Caco-2 (cell line): ENCODE measurements at regions not wholly inside any gene's neighbourhood (a gene's known extent, or its start where the extent isn't known, plus 50 kb on each side); places are given as distances from the start of the nearest gene placed in this dataset.
"Not testable (repeated sequence)": the region's sequence is repeated elsewhere in the genome, so short reads cannot be mapped to it uniquely, and the experiment has no call there.

Experiments used
- BruUV-seq: library from RNA; stranded (reverse); fragments of 400-500 nt; replicated peaks from 2 replicates; lab custom pipeline; 2021; lab: Mats Ljungman, UMichigan
- CTCF ChIA-PET: fragments of 300-600 bp; sonication (Branson Sonifier 250); formaldehyde crosslinking; loops from one replicate; lab custom pipeline; 2022; ENCODE audit warnings: antibody characterized with exemption; lab: Charles Lee
- POLR2A ChIA-PET: fragments of 300-600 bp; sonication (Branson Sonifier 250); formaldehyde crosslinking; loops from one replicate; lab custom pipeline; 2022; ENCODE audit warnings: antibody characterized with exemption; lab: Charles Lee
- DNase-seq, 2 experiments: peaks; one replicate each; pipeline versions ENCODE4 v3.0.0 to v3.0.0-alpha.2; 2020 to 2022
- H3K27me3 ChIP-seq: replicated peaks from 2 replicates; pipeline ENCODE4 v1.6.0; 2011; ENCODE audit warnings: low read length; ENCODE audit not compliant: control insufficient read depth, insufficient read depth
- H3K36me3 ChIP-seq: 2 replicates; pipeline ENCODE4 v1.5.1; 2011; ENCODE audit warnings: low read length; ENCODE audit not compliant: control insufficient read depth, insufficient read depth
- H3K4me1 ChIP-seq: fragments of 250-450 bp; sonication (Bioruptor Pico); 2 replicates; pipeline ENCODE4 v1.5.1; 2020; ENCODE audit warnings: mild to moderate bottlenecking
- H3K4me3 ChIP-seq: 2 replicates; pipeline ENCODE4 v1.5.1; 2011; ENCODE audit warnings: low read depth, mild to moderate bottlenecking, control low read depth, low read length
- H3K9me3 ChIP-seq: fragments of 250-450 bp; sonication (Bioruptor Pico); 2 replicates; pipeline ENCODE4 v1.5.1; 2020; ENCODE audit warnings: mild to moderate bottlenecking, moderate library complexity
- H3K27ac Mint-ChIP-seq: one replicate; pipeline ENCODE4 v1.8.0; 2022; ENCODE audit warnings: mixed read lengths; ENCODE audit not compliant: unreplicated experiment
- H3K27me3 Mint-ChIP-seq: one replicate; pipeline ENCODE4 v1.8.0; 2022; ENCODE audit warnings: mixed read lengths; ENCODE audit not compliant: insufficient read depth, unreplicated experiment
- H3K36me3 Mint-ChIP-seq: one replicate; pipeline ENCODE4 v1.8.0; 2022; ENCODE audit warnings: mild to moderate bottlenecking, mixed read lengths; ENCODE audit not compliant: insufficient read depth, unreplicated experiment
- H3K4me1 Mint-ChIP-seq: one replicate; pipeline ENCODE4 v1.8.0; 2022; ENCODE audit warnings: low read depth, mixed read lengths; ENCODE audit not compliant: unreplicated experiment
- H3K4me3 Mint-ChIP-seq: one replicate; pipeline ENCODE4 v1.8.0; 2022; ENCODE audit warnings: mild to moderate bottlenecking, moderate library complexity, mixed read lengths; ENCODE audit not compliant: unreplicated experiment
- H3K9me3 Mint-ChIP-seq: one replicate; pipeline ENCODE4 v1.8.0; 2022; ENCODE audit warnings: mixed read lengths; ENCODE audit not compliant: unreplicated experiment
- intact Hi-C: fragments of 100-400 bp; cut with micrococcal nuclease; formaldehyde crosslinking; loops from one replicate; pipeline ENCODE4 v1.10.0; 2022; ENCODE audit not compliant: unreplicated experiment
- TF ChIP-seq, protein P1 (sequence below), 2 experiments: fragments of 200-600 bp in 1 of 2; IDR thresholded peaks; 1 replicate in 1 of 2; 2 replicates in 1 of 2; pipeline versions ENCODE4 v1.5.1 to v1.8.0; 2011 to 2022; ENCODE audit warnings: antibody characterized with exemption in 1 of 2, control low read depth in 1 of 2, inconsistent platforms in 1 of 2, low read depth in 1 of 2, low read length in 1 of 2, mild to moderate bottlenecking in 1 of 2, moderate library complexity in 1 of 2; ENCODE audit not compliant: insufficient read depth in 1 of 2, severe bottlenecking in 1 of 2, unreplicated experiment in 1 of 2

- intact Hi-C loops, result no loop called here
- no peak overlapping the region for H3K27ac Mint-ChIP-seq
- H3K36me3 ChIP-seq, result no peaks in the 10 kb centered on the region
- no TSS peak for BruUV-seq
- ChIA-PET POLR2A (no interaction called here), CTCF (no interaction called here)
- no peaks in the 10 kb centered on the region for H3K27me3 Mint-ChIP-seq
- TF ChIP-seq, protein P1, sequence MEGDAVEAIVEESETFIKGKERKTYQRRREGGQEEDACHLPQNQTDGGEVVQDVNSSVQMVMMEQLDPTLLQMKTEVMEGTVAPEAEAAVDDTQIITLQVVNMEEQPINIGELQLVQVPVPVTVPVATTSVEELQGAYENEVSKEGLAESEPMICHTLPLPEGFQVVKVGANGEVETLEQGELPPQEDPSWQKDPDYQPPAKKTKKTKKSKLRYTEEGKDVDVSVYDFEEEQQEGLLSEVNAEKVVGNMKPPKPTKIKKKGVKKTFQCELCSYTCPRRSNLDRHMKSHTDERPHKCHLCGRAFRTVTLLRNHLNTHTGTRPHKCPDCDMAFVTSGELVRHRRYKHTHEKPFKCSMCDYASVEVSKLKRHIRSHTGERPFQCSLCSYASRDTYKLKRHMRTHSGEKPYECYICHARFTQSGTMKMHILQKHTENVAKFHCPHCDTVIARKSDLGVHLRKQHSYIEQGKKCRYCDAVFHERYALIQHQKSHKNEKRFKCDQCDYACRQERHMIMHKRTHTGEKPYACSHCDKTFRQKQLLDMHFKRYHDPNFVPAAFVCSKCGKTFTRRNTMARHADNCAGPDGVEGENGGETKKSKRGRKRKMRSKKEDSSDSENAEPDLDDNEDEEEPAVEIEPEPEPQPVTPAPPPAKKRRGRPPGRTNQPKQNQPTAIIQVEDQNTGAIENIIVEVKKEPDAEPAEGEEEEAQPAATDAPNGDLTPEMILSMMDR (IDR thresholded peaks at IDR 0.05; ENCODE audit: insufficient read depth in 1 of 2, low read depth in 1 of 2, low read length in 1 of 2, severe bottlenecking in 1 of 2, unreplicated experiment in 1 of 2), result no peak
- H3K36me3 Mint-ChIP-seq, result no peaks in the 10 kb centered on the region
- H3K4me1 ChIP-seq, result no peaks in the 10 kb centered on the region
- H3K4me3 ChIP-seq, result no peak overlapping the region
- H3K27me3 ChIP-seq, result no peaks in the 10 kb centered on the region
- no peak for DNase-seq
- H3K9me3 Mint-ChIP-seq, result no peaks in the 10 kb centered on the region
- no peaks in the 10 kb centered on the region for H3K9me3 ChIP-seq
- no peak overlapping the region for H3K4me3 Mint-ChIP-seq
- H3K4me1 Mint-ChIP-seq, result peaks cover 10% of the 10 kb centered on the region
These were observed 135.8 kb downstream of the MAP3K21 start for GRCh38 chr1:233463333-233463732.

GRCh38 chr1:233465745-233466343 is 138.3 kb downstream of the MAP3K21 start:
- no peaks in the 10 kb centered on the region for H3K27me3 ChIP-seq
- BruUV-seq, result no TSS peak
- no peaks in the 10 kb centered on the region for H3K4me1 ChIP-seq
- Mint-ChIP-seq H3K4me1 (no peaks in the 10 kb centered on the region), H3K36me3 (no peaks in the 10 kb centered on the region), H3K27me3 (no peaks in the 10 kb centered on the region), H3K4me3 (no peak overlapping the region), H3K9me3 (no peaks in the 10 kb centered on the region), H3K27ac (no peak overlapping the region)
- intact Hi-C loops, result no loop called here
- no peaks in the 10 kb centered on the region for H3K9me3 ChIP-seq
- no peaks in the 10 kb centered on the region for H3K36me3 ChIP-seq
- no peak for DNase-seq
- CTCF ChIA-PET, result no interaction called here
- H3K4me3 ChIP-seq, result no peak overlapping the region
- POLR2A ChIA-PET, result no interaction called here
- TF ChIP-seq, protein P1 (IDR thresholded peaks at IDR 0.05; ENCODE audit: insufficient read depth in 1 of 2, low read depth in 1 of 2, low read length in 1 of 2, severe bottlenecking in 1 of 2, unreplicated experiment in 1 of 2), result no peak

GRCh38 chr1:233470741-233471499 is 143.0 kb upstream of the KCNK1 start:
- intact Hi-C loops, result no loop called here
- H3K36me3 Mint-ChIP-seq, result no peaks in the 10 kb centered on the region
- Histone ChIP-seq H3K9me3 (no peaks in the 10 kb centered on the region), H3K4me3 (no peak overlapping the region), H3K36me3 (no peaks in the 10 kb centered on the region), H3K4me1 (no peaks in the 10 kb centered on the region), H3K27me3 (no peaks in the 10 kb centered on the region)
- CTCF ChIA-PET, result no interaction called here
- no peak overlapping the region for H3K4me3 Mint-ChIP-seq
- H3K27me3 Mint-ChIP-seq, result no peaks in the 10 kb centered on the region
- no peak overlapping the region for H3K27ac Mint-ChIP-seq
- no TSS peak for BruUV-seq
- H3K4me1 Mint-ChIP-seq, result no peaks in the 10 kb centered on the region
- no peak for DNase-seq
- H3K9me3 Mint-ChIP-seq, result peaks cover 22% of the 10 kb centered on the region
- POLR2A ChIA-PET, result no interaction called here
- TF ChIP-seq, protein P1 (IDR thresholded peaks at IDR 0.05; ENCODE audit: insufficient read depth in 1 of 2, low read depth in 1 of 2, low read length in 1 of 2, severe bottlenecking in 1 of 2, unreplicated experiment in 1 of 2), result no peak

GRCh38 chr1:233471851-233472250 is 142.1 kb upstream of the KCNK1 start:
- H3K27me3 ChIP-seq, H3K36me3 Mint-ChIP-seq, H3K4me3 ChIP-seq, H3K4me1 Mint-ChIP-seq, H3K9me3 ChIP-seq, H3K27ac Mint-ChIP-seq, H3K4me3 Mint-ChIP-seq, H3K27me3 Mint-ChIP-seq, BruUV-seq, DNase-seq, POLR2A ChIA-PET, CTCF ChIA-PET, H3K36me3 ChIP-seq, H3K4me1 ChIP-seq, intact Hi-C loops: not testable (repeated sequence)
- H3K9me3 Mint-ChIP-seq, result peaks cover 22% of the 10 kb centered on the region

DNA sequence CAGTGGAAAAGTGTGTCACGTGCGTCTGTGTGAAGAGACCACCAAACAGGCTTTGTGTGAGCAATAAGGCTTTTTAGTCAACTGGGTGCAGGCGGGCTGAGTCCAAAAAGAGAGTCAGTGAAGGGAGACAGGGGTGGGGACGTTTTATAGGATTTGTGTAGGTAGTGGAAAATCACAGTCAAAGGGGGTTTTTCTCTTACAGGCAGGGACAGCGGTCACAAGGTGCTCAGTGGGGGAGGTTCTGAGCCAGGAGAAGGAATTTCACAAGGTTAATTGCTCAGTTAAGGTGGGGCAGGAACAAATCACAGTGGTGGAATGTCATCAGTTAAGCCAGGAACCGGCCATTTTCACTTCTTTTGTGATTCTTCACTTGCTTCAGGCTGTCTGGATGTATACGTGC is 141.1 kb upstream of the KCNK1 start:
- CTCF ChIA-PET, H3K4me3 ChIP-seq, DNase-seq, H3K27me3 Mint-ChIP-seq, H3K27me3 ChIP-seq, POLR2A ChIA-PET, H3K4me1 Mint-ChIP-seq, H3K36me3 ChIP-seq, H3K4me3 Mint-ChIP-seq, H3K9me3 ChIP-seq, H3K36me3 Mint-ChIP-seq, intact Hi-C loops, H3K27ac Mint-ChIP-seq, BruUV-seq, H3K4me1 ChIP-seq: not testable (repeated sequence)
- H3K9me3 Mint-ChIP-seq, result peaks cover 22% of the 10 kb centered on the region
